NCI-H128 (cell line): ENCODE measurements at regions not wholly inside any gene's neighbourhood (a gene's known extent, or its start where the extent isn't known, plus 50 kb on each side); places are given as distances from the start of the nearest gene placed in this dataset.

Experiments
- DNase-seq: peaks from one replicate; lab custom pipeline; 2025; ENCODE audit not compliant: unreplicated experiment; lab: John Stamatoyannopoulos, UW

- no peak for DNase-seq
Measured at GRCh38 chr12:115205755-115206308, 521.9 kb upstream of the TBX3 start.

- no peak for DNase-seq
Measured at GRCh38 chr12:115204957-115205754, 521.2 kb upstream of the TBX3 start.

- DNase-seq, result no peak
Measured at GRCh38 chr12:115203701-115204100, 519.7 kb upstream of the TBX3 start.

- no peak for DNase-seq
Measured at GRCh38 chr12:115201966-115202365, 518.0 kb upstream of the TBX3 start.

- no peak for DNase-seq
Measured at GRCh38 chr12:115199831-115200230, 515.9 kb upstream of the TBX3 start.

GRCh38 chr12:115194857-115195256 is 510.9 kb upstream of the TBX3 start:
- no peak for DNase-seq

- no peak for DNase-seq
Measured at GRCh38 chr12:115194448-115194847, 510.5 kb upstream of the TBX3 start.

GRCh38 chr12:115191342-115191741 is 507.4 kb upstream of the TBX3 start:
- no peak for DNase-seq

GRCh38 chr12:115190010-115190770 is 506.2 kb upstream of the TBX3 start:
- DNase-seq, result no peak

- no peak for DNase-seq
Measured at GRCh38 chr12:115185506-115185905, 501.5 kb upstream of the TBX3 start.

GRCh38 chr12:115183752-115184151 is 499.8 kb upstream of the TBX3 start:
- no peak for DNase-seq

GRCh38 chr12:115177899-115178298 is 493.9 kb upstream of the TBX3 start:
- no peak for DNase-seq

- DNase-seq, result no peak
Measured at GRCh38 chr12:115176741-115177400, 492.9 kb upstream of the TBX3 start.

- no peak for DNase-seq
Measured at GRCh38 chr12:115174920-115175319, 490.9 kb upstream of the TBX3 start.

- DNase-seq, result no peak
Measured at GRCh38 chr12:115172521-115172920, 488.5 kb upstream of the TBX3 start.

GRCh38 chr12:115169981-115170380 is 486.0 kb upstream of the TBX3 start:
- no peak for DNase-seq

GRCh38 chr12:115166698-115167315 is 482.8 kb upstream of the TBX3 start:
- no peak for DNase-seq

- peak; percentile 65 for DNase-seq
Measured at GRCh38 chr12:115163710-115164109, 479.7 kb upstream of the TBX3 start.

- peak; percentile 51 for DNase-seq
Measured at GRCh38 chr12:115160271-115161128, 476.5 kb upstream of the TBX3 start.

- no peak for DNase-seq
Measured at GRCh38 chr12:115158816-115159215, 474.8 kb upstream of the TBX3 start.
